ENCODE measurements at regions not wholly inside any gene's neighbourhood (a gene's known extent, or its start where the extent isn't known, plus 50 kb on each side); places are given as distances from the start of the nearest gene placed in this dataset.

DNA sequence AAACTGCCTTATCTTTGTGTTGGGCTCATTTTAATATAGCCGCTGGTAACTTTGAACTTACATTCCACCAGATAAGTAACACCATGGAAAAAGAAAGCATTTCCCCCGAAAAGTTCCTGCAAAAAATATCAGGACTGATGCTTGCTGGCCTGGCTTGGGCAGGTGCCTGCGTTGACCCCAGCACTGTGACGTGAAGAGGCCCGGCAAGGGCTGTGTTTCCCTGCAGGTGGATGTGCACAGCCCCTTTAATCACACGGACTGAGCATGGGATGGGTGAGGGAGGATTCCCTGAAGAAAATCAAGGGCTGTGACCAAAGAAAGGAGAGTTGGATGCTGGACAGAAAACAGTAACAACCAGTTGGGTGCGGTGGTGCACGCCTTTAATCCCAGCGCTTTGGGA is 138.2 kb downstream of the NSG2 start:
- Mint-ChIP-seq H3K36me3 (ENCODE audit: low read depth) (no peaks in the 10 kb centered on the region), H3K4me1 (ENCODE audit: low read depth) (no peaks in the 10 kb centered on the region), H3K27ac (no peak overlapping the region), H3K9me3 (no peaks in the 10 kb centered on the region), H3K4me3 (no peak overlapping the region), H3K27me3 (ENCODE audit: low read depth) (no peaks in the 10 kb centered on the region)
- no peak for DNase-seq (ENCODE audit: low spot score)

DNA sequence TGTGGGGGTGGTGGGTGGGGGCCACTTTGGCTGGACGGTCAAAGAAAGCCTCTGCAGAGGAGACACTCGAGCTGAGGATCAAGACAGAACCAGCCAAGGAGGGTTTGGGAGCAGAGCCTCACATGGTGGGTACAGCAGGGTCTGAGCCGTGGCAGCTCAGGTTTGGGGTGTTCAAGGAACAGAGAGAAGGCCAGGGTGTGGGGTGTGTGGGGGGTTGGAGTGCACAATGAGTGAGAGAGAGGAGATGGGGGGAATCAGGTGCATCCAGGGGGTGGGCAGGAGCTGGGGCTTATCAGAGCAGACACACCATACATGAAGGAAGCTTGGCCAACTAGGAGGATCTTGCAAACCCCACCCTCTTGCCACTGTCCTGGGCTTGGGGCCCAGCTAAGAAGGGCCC is 140.0 kb downstream of the NSG2 start:
- no peak overlapping the region for H3K4me3 Mint-ChIP-seq

DNA sequence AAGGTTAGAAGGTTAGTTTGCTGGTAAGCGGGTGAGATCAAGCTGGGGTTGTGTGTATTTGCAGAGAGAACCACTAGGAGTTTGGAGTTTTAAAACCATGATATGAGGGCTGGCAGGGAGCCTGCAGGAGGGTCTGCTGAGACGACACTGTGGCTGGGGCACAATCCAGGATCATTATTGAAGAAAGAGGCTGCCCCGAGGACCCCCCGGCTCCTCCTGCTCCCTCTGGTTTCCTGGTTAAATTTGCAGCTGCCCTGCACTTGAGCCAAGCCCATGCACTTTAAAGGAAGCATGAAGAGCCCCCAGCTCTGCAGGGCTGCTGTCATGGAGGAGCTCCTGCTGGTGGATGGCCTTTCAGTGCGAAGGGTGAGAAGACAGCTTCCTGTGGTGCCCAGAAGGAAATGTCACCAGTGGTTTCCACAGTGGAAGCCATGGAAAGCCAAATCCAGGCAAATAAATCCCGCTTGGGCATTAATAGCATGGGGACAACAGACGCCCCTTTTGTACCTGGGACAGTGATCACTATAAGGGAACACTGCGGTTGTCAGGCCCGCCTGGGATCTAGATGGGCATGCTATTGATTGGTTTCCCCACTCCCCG is 140.7 kb downstream of the NSG2 start:
- no peaks in the 10 kb centered on the region for H3K4me1 Mint-ChIP-seq (ENCODE audit: low read depth)
- no peak overlapping the region for H3K4me3 Mint-ChIP-seq
- no peaks in the 10 kb centered on the region for H3K9me3 Mint-ChIP-seq
- H3K27ac Mint-ChIP-seq = no peak overlapping the region
- H3K36me3 Mint-ChIP-seq (ENCODE audit: low read depth) = no peaks in the 10 kb centered on the region
- H3K27me3 Mint-ChIP-seq (ENCODE audit: low read depth) = no peaks in the 10 kb centered on the region
- DNase-seq (ENCODE audit: low spot score) = no peak

More for the DNA sequence above, 140.0 kb downstream of the NSG2 start:
- no peak overlapping the region for H3K27ac Mint-ChIP-seq
- no peak for DNase-seq (ENCODE audit: low spot score)
- no peaks in the 10 kb centered on the region for H3K4me1 Mint-ChIP-seq (ENCODE audit: low read depth)
- H3K9me3 Mint-ChIP-seq = no peaks in the 10 kb centered on the region
- H3K27me3 Mint-ChIP-seq (ENCODE audit: low read depth) = no peaks in the 10 kb centered on the region
- H3K36me3 Mint-ChIP-seq (ENCODE audit: low read depth) = no peaks in the 10 kb centered on the region

DNA sequence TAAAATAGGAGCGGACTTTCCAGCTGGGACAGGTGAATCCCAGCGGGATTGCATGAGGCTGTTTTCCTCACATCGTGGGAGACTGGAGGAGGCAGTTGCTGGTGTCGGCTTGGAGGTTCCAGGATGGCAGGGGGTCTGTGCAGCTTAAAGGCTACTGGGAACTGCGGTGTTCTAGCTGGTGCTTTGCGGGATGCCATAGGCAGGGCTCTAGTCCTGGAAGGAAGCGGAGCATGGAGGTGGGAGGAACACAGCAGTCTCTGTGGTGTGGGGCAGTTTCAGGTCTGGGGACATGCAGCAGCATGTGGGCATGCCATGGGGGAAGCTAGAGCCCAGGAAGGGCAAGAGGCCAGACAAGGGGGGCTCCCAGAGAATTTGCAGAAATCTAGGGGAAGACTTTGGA is 141.5 kb downstream of the NSG2 start:
- Mint-ChIP-seq H3K27me3 (ENCODE audit: low read depth) (no peaks in the 10 kb centered on the region), H3K27ac (no peak overlapping the region)

DNA sequence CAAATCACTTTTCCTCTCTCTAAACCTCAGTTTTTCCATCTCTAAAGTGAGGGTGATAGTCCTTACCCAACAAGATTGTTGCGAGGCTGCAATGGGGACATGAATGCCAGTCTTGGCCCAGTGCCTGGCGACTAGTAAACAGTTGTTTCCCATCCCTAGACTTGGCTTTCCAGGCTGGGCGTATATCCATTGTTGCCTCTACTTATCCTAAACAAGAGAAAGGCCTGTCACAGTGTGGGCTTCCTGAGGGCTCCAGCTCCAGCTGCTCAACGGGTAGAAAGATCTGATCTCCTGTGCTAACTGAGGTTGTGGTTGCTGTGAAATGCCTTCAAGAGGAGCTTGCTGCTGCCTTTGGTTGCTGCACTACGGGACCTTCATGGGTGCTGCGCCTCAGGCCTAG is 142.0 kb downstream of the NSG2 start:
- H3K36me3 Mint-ChIP-seq (ENCODE audit: low read depth) = no peaks in the 10 kb centered on the region
- H3K4me1 Mint-ChIP-seq (ENCODE audit: low read depth) = no peaks in the 10 kb centered on the region
- H3K9me3 Mint-ChIP-seq = no peaks in the 10 kb centered on the region
- H3K27me3 Mint-ChIP-seq (ENCODE audit: low read depth) = no peaks in the 10 kb centered on the region
- no peak overlapping the region for H3K27ac Mint-ChIP-seq
- no peak overlapping the region for H3K4me3 Mint-ChIP-seq
- DNase-seq (ENCODE audit: low spot score) = no peak

More for the DNA sequence above, 141.5 kb downstream of the NSG2 start:
- no peak for DNase-seq (ENCODE audit: low spot score)
- no peaks in the 10 kb centered on the region for H3K9me3 Mint-ChIP-seq
- no peaks in the 10 kb centered on the region for H3K4me1 Mint-ChIP-seq (ENCODE audit: low read depth)
- H3K4me3 Mint-ChIP-seq = no peak overlapping the region
- H3K36me3 Mint-ChIP-seq (ENCODE audit: low read depth) = no peaks in the 10 kb centered on the region

DNA sequence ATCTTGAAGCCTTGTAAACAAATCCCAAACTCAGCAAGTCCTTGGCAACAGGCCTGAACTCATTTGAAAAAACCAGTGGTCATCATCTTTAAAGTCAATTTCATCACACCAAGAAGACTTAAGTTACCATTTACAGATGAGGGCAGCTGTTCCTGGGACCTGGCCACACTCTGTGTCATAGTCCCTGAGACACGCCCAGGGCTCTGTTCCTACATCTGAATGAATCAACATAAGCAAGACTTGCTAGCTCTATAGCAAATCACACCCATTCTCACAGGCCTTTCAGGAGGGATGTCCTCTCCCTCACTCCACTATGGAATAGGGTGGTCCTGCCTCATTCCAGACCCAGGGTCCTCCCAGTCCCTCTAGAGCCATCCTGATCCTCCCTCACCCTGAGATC is 142.8 kb downstream of the NSG2 start:
- H3K4me1 Mint-ChIP-seq (ENCODE audit: low read depth) = no peaks in the 10 kb centered on the region
- DNase-seq (ENCODE audit: low spot score) = no peak
- H3K9me3 Mint-ChIP-seq = no peaks in the 10 kb centered on the region
- no peaks in the 10 kb centered on the region for H3K36me3 Mint-ChIP-seq (ENCODE audit: low read depth)
- H3K27ac Mint-ChIP-seq = no peak overlapping the region
- H3K27me3 Mint-ChIP-seq (ENCODE audit: low read depth) = no peaks in the 10 kb centered on the region
- H3K4me3 Mint-ChIP-seq = no peak overlapping the region

DNA sequence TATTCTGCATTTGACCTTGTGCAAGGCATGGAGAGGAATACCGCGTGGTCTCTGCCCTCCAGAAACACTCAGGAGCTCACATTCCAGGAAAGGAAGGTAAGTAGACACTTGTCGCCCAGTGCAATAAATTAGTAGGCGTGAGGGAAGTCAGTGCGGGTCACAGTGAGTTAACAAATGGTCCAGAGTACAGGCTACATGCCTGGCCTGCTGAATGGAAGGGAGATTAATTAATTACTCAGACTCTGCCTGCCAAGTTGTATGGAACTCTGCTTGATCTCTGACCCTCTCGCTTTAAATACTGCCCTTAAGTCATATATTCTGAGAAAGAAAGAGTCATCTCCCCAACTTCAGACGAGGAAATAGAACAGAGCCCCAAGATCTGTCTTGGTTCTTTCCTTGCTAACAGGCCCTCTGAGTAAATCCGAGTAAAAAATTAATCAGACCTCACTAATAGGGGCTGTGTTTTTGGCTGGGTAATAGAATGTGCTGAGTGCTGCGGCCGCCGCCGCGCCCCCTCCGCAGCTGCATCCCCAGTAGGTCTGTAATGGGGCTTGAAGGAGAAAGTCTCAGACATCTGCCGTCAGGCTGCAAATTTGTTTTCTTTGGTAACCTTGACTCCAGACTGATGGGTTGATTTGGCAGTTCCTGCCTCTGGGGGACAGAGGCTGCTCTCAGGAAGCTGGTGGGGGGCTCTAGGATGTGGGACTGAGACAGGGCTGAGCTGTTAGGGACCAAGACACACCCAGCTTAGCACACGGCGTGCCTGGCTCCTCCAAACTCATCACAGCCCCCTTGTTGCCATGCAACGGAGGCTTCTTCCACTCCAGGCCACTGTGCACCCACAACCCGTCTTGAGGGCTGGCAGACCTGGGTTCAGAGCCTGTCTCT is 144.4 kb downstream of the NSG2 start:
- Mint-ChIP-seq H3K36me3 (ENCODE audit: low read depth) (no peaks in the 10 kb centered on the region), H3K9me3 (no peaks in the 10 kb centered on the region), H3K4me1 (ENCODE audit: low read depth) (no peaks in the 10 kb centered on the region), H3K27me3 (ENCODE audit: low read depth) (no peaks in the 10 kb centered on the region), H3K27ac (no peak overlapping the region), H3K4me3 (no peak overlapping the region)
- DNase-seq (ENCODE audit: low spot score) = no peak

DNA sequence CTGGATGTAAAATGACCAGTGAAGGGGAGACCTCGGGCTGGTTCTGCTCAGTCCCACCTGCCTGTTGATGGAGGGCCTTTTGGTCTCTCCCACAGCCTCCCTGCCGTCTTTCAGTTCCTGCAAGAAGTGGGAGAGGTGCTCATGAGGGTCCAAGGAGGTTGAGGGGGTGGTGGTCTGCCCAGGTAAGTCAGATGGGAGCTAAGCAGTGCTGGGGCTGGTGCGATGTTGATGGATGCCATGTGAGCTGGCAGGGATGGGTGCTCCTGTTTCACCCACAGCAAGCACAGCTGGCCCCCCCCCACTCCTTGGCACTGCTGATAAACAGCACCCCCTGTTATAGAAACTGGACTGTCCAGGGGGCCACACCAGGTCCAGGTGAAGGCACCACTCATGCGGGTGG is 145.6 kb downstream of the NSG2 start:
- no peaks in the 10 kb centered on the region for H3K4me1 Mint-ChIP-seq (ENCODE audit: low read depth)
- H3K27me3 Mint-ChIP-seq (ENCODE audit: low read depth) = no peaks in the 10 kb centered on the region

DNA sequence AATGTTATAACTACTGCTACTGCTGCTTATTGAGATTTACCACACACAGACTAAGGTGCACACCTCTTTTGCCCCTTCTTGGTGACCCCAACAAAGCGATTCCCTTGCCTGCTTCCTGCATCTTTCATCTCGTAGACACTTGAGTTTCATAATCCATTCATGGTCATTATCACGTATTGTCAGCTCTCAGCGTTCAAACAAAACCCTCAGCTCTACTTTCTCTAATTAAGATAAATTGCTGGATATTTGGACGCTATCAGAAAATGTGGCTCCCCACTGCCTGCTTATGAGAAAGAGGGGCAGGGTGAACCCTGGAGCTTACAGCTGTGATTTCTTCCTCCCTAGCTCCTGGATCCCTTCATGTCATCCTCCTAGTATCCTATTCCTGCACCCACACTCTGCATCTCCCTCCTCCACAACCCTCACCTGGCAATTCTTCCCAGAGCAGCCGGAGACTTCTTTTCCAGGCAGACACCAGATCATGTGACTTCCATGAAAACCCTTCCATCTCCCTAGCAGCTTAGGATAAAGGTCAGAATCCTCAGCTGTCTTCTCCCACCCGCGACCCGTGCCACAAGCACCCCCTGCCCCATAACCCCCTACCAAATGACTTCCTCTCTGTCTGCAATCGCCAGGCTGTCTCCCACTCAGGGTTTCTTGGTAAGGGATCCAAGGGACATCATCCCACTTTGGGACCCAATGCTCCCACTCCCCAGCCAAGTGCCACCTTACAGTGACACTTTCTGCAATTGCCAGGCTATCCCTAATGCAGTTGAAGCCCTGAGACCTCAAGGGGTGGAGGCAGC is 146.5 kb downstream of the NSG2 start:
- H3K27me3 Mint-ChIP-seq (ENCODE audit: low read depth) = no peaks in the 10 kb centered on the region
- H3K4me3 Mint-ChIP-seq = no peak overlapping the region
- H3K27ac Mint-ChIP-seq = no peak overlapping the region
- no peaks in the 10 kb centered on the region for H3K36me3 Mint-ChIP-seq (ENCODE audit: low read depth)
- no peak for DNase-seq (ENCODE audit: low spot score)
- H3K4me1 Mint-ChIP-seq (ENCODE audit: low read depth) = no peaks in the 10 kb centered on the region
- H3K9me3 Mint-ChIP-seq = no peaks in the 10 kb centered on the region

More for the DNA sequence above, 145.6 kb downstream of the NSG2 start:
- no peaks in the 10 kb centered on the region for H3K9me3 Mint-ChIP-seq
- DNase-seq (ENCODE audit: low spot score) = no peak
- no peaks in the 10 kb centered on the region for H3K36me3 Mint-ChIP-seq (ENCODE audit: low read depth)
- no peak overlapping the region for H3K27ac Mint-ChIP-seq
- H3K4me3 Mint-ChIP-seq = no peak overlapping the region

DNA sequence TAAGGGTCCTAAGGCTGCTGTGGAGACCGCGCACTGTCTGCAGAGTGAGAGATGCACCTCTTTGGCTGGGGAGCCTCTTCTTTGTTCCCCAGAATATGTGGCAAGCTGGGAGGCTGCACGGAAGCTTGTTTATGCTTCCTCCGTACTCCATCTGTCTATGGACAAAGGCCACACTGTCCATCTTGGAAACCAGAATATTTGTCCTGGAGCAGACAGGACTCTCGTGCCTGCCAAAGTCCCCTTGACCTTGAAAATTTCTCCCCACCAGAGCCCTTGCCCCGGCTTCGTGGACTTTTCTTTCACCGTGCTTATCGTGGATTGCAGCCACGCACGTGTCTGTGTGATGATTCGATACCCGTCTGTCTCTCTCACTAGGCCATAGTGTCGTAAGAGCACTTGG is 147.4 kb downstream of the NSG2 start:
- Mint-ChIP-seq H3K27ac (no peak overlapping the region), H3K4me3 (no peak overlapping the region), H3K36me3 (ENCODE audit: low read depth) (no peaks in the 10 kb centered on the region), H3K4me1 (ENCODE audit: low read depth) (no peaks in the 10 kb centered on the region), H3K27me3 (ENCODE audit: low read depth) (no peaks in the 10 kb centered on the region), H3K9me3 (no peaks in the 10 kb centered on the region)
- DNase-seq (ENCODE audit: low spot score) = no peak

DNA sequence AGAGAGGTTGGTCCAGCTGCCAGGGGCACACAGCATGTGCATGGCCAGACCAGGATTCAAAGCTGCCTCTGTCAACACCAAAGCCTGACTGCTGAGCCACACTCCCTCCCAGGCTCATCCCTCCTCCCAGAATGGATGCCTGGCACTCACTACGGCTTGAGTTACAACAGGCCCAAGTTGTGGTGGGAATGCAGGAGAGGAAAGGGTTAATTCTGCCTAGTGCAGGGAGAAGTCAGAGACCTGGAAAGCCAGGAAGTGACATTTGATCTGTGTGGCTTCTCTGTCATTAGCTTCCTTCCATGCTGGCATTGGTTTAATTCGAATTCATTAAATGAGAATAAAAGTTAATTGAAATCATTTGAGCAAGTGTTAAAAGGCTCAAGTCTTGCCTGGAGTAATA is 150.0 kb downstream of the NSG2 start:
- Mint-ChIP-seq H3K4me1 (ENCODE audit: low read depth) (no peaks in the 10 kb centered on the region), H3K36me3 (ENCODE audit: low read depth) (no peaks in the 10 kb centered on the region), H3K27me3 (ENCODE audit: low read depth) (no peaks in the 10 kb centered on the region), H3K27ac (no peak overlapping the region), H3K9me3 (no peaks in the 10 kb centered on the region), H3K4me3 (no peak overlapping the region)
- DNase-seq (ENCODE audit: low spot score) = no peak

DNA sequence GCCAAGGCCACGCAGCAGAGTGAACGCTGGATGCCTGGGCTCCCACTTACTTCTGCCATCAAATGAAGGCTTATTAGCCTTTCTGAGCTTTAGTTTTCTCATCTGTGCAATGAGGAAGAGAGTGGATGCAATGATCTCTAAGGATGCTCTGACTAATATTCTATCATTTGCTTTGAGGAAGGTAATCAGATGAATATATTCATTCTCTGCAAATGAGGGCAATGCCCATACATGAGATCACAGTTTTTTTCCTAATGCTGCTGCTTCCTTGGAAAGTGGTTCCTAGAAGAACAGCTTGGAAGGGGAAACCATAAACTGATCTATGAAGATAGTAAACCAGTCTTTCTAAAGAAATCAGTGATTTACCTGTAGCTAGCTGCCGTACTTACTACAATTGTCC is 152.4 kb downstream of the NSG2 start:
- no peaks in the 10 kb centered on the region for H3K27me3 Mint-ChIP-seq (ENCODE audit: low read depth)
- H3K36me3 Mint-ChIP-seq (ENCODE audit: low read depth) = no peaks in the 10 kb centered on the region
- H3K9me3 Mint-ChIP-seq = no peaks in the 10 kb centered on the region
- H3K4me3 Mint-ChIP-seq = no peak overlapping the region
- DNase-seq (ENCODE audit: low spot score) = no peak
- H3K4me1 Mint-ChIP-seq (ENCODE audit: low read depth) = no peaks in the 10 kb centered on the region
- H3K27ac Mint-ChIP-seq = no peak overlapping the region

DNA sequence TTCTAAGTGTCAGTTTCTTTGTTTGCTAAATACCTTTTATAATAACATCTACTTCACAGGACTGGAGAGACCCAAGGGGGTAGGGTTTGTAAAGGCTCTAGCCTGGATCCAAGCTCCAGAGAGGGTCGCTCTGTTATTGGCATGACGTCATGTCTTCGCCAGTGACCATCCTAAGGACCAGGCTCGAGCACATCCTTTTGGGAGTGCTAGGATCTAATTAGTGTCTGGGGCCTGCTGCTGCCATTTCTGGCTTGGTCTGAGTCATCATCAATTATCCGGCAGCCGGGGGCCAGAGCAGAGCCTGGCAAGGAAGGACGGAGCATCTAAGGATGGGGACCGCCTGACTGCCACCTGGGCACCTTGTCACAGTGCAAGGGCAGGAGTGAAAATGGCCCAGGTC is 153.0 kb downstream of the NSG2 start:
- no peaks in the 10 kb centered on the region for H3K9me3 Mint-ChIP-seq
- no peak overlapping the region for H3K4me3 Mint-ChIP-seq
- H3K27me3 Mint-ChIP-seq (ENCODE audit: low read depth) = no peaks in the 10 kb centered on the region
- DNase-seq (ENCODE audit: low spot score) = no peak
- no peak overlapping the region for H3K27ac Mint-ChIP-seq
- H3K4me1 Mint-ChIP-seq (ENCODE audit: low read depth) = no peaks in the 10 kb centered on the region
- H3K36me3 Mint-ChIP-seq (ENCODE audit: low read depth) = no peaks in the 10 kb centered on the region

DNA sequence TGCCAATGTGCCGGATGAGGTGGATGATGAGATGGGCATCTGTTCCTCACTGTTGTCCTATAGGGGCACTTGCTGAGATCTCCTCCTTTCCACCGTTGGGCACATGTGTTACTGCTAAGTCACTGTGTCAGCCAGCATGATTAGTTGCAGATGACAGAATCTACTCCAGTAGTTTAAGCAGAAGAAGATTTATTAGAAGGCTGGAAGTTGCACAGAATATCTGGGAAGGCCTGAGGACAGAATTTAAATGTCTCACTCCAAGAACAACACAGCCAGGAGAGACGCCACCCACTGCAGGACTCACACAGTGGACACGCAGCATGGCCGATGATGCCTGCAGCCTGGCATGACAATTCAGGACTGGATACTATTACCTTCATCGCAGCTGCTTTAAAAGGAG is 157.5 kb downstream of the NSG2 start:
- no peak for DNase-seq (ENCODE audit: low spot score)
- Mint-ChIP-seq H3K9me3 (no peaks in the 10 kb centered on the region), H3K4me1 (ENCODE audit: low read depth) (no peaks in the 10 kb centered on the region), H3K27me3 (ENCODE audit: low read depth) (no peaks in the 10 kb centered on the region), H3K36me3 (ENCODE audit: low read depth) (no peaks in the 10 kb centered on the region), H3K4me3 (no peak overlapping the region), H3K27ac (no peak overlapping the region)
